Tibial nerve (tissue), 3 donors: ENCODE measurements at regions not wholly inside any gene's neighbourhood (a gene's known extent, or its start where the extent isn't known, plus 50 kb on each side); places are given as distances from the start of the nearest gene placed in this dataset.

Experiments used
- POLR2A ChIP-seq, 2 donors: fragments of 450-650 bp; IDR thresholded peaks; one replicate each; pipeline ENCODE4 v1.6.1; 2017; ENCODE audit warnings: antibody characterized with exemption in 2 of 2, mild to moderate bottlenecking in 2 of 2, moderate library complexity in 2 of 2
- TF ChIP-seq, protein P1 (sequence below), 5 experiments: fragments of 200-600 bp in 3 of 5; fragments of 450-650 bp in 2 of 5; sonication (generic) in 3 of 5; IDR thresholded peaks; one replicate each; pipeline ENCODE4 v1.5.1; 2016 to 2019; ENCODE audit warnings: antibody characterized with exemption in 5 of 5, mild to moderate bottlenecking in 3 of 5, moderate library complexity in 2 of 5

DNA sequence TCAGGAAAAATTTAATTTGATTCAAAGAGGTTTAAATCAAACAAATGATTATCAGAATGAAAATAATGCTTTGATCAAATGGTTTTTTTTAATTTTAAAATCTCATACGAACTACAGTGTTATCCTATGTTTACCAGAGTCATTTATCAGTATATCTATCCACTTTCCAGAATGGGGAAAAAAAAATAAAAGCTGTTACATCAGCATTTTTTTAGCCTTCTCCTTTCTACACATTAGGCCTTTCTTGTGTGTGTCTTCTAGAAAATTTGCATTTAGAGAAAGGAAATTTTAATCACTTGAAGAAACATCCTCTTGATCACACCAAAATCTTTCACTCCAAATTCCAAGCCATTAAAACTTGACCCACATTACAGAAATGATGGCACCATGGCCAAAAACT lies 608.9 kb upstream of the ID2 start:
- no peak for TF ChIP-seq POLR2A (IDR thresholded peaks at IDR 0.05)
- TF ChIP-seq, protein P1, sequence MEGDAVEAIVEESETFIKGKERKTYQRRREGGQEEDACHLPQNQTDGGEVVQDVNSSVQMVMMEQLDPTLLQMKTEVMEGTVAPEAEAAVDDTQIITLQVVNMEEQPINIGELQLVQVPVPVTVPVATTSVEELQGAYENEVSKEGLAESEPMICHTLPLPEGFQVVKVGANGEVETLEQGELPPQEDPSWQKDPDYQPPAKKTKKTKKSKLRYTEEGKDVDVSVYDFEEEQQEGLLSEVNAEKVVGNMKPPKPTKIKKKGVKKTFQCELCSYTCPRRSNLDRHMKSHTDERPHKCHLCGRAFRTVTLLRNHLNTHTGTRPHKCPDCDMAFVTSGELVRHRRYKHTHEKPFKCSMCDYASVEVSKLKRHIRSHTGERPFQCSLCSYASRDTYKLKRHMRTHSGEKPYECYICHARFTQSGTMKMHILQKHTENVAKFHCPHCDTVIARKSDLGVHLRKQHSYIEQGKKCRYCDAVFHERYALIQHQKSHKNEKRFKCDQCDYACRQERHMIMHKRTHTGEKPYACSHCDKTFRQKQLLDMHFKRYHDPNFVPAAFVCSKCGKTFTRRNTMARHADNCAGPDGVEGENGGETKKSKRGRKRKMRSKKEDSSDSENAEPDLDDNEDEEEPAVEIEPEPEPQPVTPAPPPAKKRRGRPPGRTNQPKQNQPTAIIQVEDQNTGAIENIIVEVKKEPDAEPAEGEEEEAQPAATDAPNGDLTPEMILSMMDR (IDR thresholded peaks at IDR 0.05) = no peak
